ENCODE measurements at regions not wholly inside any gene's neighbourhood (a gene's known extent, or its start where the extent isn't known, plus 50 kb on each side); places are given as distances from the start of the nearest gene placed in this dataset.

- TF ChIP-seq CTCF (IDR thresholded peaks at IDR 0.05) (no peak), POLR2A (IDR thresholded peaks at IDR 0.05) (no peak)
These were observed 95.3 kb upstream of the FAM136A start for GRCh38 chr2:70397186-70397585.
